ENCODE measurements at regions not wholly inside any gene's neighbourhood (a gene's known extent, or its start where the extent isn't known, plus 50 kb on each side); places are given as distances from the start of the nearest gene placed in this dataset.
"Not testable (repeated sequence)": the region's sequence is repeated elsewhere in the genome, so short reads cannot be mapped to it uniquely, and the experiment has no call there.

DNA sequence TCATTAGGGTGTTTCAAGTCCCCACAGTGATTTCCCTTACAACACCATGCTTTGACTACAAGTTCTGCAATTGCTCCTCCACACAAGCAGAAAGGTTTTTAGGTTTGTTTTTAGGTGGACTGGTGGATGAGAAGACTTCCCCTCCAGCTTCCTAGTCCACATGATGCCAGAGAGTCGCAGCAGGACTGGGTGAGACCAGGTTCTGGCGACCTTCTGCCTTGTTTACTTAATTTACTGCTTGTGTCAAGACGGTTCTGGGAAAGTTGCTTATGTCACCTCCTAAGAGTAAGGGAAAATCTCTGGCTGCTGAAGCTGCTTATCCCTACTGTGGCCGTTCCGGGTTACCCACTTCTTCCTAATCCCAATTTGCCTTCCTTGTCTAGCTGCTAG, 76.4 kb downstream of the GLUL start:
- H3K27ac ChIP-seq (ENCODE audit: low read depth in 1 of 2, low read length in 1 of 2) = no peak overlapping the region
- TF ChIP-seq, protein P1, sequence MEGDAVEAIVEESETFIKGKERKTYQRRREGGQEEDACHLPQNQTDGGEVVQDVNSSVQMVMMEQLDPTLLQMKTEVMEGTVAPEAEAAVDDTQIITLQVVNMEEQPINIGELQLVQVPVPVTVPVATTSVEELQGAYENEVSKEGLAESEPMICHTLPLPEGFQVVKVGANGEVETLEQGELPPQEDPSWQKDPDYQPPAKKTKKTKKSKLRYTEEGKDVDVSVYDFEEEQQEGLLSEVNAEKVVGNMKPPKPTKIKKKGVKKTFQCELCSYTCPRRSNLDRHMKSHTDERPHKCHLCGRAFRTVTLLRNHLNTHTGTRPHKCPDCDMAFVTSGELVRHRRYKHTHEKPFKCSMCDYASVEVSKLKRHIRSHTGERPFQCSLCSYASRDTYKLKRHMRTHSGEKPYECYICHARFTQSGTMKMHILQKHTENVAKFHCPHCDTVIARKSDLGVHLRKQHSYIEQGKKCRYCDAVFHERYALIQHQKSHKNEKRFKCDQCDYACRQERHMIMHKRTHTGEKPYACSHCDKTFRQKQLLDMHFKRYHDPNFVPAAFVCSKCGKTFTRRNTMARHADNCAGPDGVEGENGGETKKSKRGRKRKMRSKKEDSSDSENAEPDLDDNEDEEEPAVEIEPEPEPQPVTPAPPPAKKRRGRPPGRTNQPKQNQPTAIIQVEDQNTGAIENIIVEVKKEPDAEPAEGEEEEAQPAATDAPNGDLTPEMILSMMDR (IDR thresholded peaks at IDR 0.05; ENCODE audit: control extremely low read depth, extremely low read depth) = no peak
- H3K4me1 ChIP-seq (ENCODE audit: control insufficient read depth in 5 of 5, insufficient read depth in 5 of 5, low read length in 5 of 5) = no peaks in the 10 kb centered on the region
- ATAC-seq (ENCODE audit: insufficient read depth, low FRiP score) (no peak), DNase-seq (no peak)
- no peaks in the 10 kb centered on the region for H3K9me3 ChIP-seq (ENCODE audit: control insufficient read depth in 4 of 4, insufficient read depth in 3 of 4, low read length in 3 of 4)
- H3K9ac ChIP-seq (ENCODE audit: insufficient read depth in 1 of 2, low read length in 2 of 2) = no peak overlapping the region
- 62 to 73% methylated on average over 5 of the region's 5 CpGs for WGBS, 2 donors
- no peak overlapping the region for H3K4me3 ChIP-seq
- no peaks in the 10 kb centered on the region for H3K27me3 ChIP-seq (ENCODE audit: control insufficient read depth in 3 of 3, insufficient read depth in 3 of 3, low read length in 2 of 3)
- H3K36me3 ChIP-seq (ENCODE audit: control insufficient read depth in 4 of 4, insufficient read depth in 4 of 4, low read length in 4 of 4) = no peaks in the 10 kb centered on the region

DNA sequence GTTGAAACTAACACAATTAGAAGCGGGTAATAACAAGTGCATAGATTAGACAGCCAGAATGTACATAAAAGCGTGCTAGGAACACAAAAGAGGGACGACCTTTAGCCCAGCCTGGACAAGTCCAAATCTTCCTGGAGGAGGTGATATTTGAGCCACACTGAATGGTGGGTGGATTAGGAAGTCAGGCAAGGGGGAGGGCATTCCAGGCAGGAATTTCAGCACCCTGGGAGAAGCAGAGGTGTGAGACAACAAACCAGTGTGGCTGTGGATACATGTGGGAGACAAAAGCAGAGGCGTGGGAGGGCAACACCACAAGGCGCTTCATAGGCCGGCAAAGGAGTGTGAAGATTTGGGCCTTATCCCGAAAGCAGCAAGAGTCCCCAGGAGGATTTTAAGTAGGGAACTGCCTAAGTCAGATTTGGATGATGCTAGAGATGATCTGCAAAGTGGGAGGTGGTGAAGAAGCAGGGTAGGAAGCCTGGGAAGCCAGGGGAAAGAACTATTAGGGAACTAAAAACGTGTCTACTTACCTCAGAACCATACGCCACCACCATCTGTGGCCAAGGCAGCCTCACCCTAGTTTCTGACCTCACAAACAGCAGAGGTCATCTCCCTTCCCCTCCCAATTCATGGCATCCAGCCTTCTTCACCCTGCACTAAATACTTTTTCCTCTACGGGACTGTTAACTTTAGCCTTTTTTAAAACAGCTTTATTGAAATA, 81.8 kb downstream of the GLUL start:
- Histone ChIP-seq H3K36me3 (ENCODE audit: control insufficient read depth in 4 of 4, insufficient read depth in 4 of 4, low read length in 4 of 4) (no peaks in the 10 kb centered on the region), H3K27ac (ENCODE audit: low read depth in 1 of 2, low read length in 1 of 2) (peak overlapping the region in 1 of 2 donors; percentile 27), H3K9me3 (ENCODE audit: control insufficient read depth in 4 of 4, insufficient read depth in 3 of 4, low read length in 3 of 4) (no peaks in the 10 kb centered on the region), H3K4me3 (no peak overlapping the region), H3K9ac (ENCODE audit: insufficient read depth in 1 of 2, low read length in 2 of 2) (no peak overlapping the region), H3K4me1 (ENCODE audit: control insufficient read depth in 5 of 5, insufficient read depth in 5 of 5, low read length in 5 of 5) (peaks cover 0 to 3% (median 0%) of the 10 kb centered on the region in 5 donors), H3K27me3 (ENCODE audit: control insufficient read depth in 3 of 3, insufficient read depth in 3 of 3, low read length in 2 of 3) (no peaks in the 10 kb centered on the region)
- ATAC-seq (ENCODE audit: insufficient read depth, low FRiP score) (no peak), DNase-seq (no peak)
- TF ChIP-seq, protein P1 (IDR thresholded peaks at IDR 0.05; ENCODE audit: control extremely low read depth, extremely low read depth) = no peak
- WGBS, 2 donors = 82 to 88% methylated on average over 10 of the region's 10 CpGs

DNA sequence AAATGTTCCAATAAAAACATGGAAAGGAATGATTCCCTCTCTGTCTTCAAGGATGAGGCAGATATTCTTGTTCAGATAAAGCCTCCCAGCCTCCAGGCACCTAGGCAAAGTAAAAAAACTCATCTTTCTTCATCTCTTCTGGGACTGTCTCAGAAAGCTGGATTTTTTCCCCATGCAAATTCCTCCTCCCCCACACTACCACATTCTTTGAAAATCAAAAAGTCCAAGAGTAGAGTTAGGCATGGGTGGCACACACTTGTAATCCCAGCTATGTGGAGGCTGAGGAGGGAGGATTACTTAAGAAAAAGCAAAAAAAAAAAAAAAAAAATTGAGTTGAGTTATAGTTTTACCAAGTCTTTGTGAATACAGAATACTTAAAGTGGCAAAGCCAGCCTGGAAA, 82.8 kb downstream of the GLUL start:
- Histone ChIP-seq H3K9me3 (ENCODE audit: control insufficient read depth in 4 of 4, insufficient read depth in 3 of 4, low read length in 3 of 4) (no peaks in the 10 kb centered on the region), H3K4me1 (ENCODE audit: control insufficient read depth in 5 of 5, insufficient read depth in 5 of 5, low read length in 5 of 5) (peaks cover 0 to 11% (median 0%) of the 10 kb centered on the region in 5 donors), H3K27me3 (ENCODE audit: control insufficient read depth in 3 of 3, insufficient read depth in 3 of 3, low read length in 2 of 3) (no peaks in the 10 kb centered on the region), H3K9ac (ENCODE audit: insufficient read depth in 1 of 2, low read length in 2 of 2) (no peak overlapping the region), H3K4me3 (no peak overlapping the region), H3K36me3 (ENCODE audit: control insufficient read depth in 4 of 4, insufficient read depth in 4 of 4, low read length in 4 of 4) (no peaks in the 10 kb centered on the region), H3K27ac (ENCODE audit: low read depth in 1 of 2, low read length in 1 of 2) (no peak overlapping the region)
- DNase-seq (no peak), ATAC-seq (ENCODE audit: insufficient read depth, low FRiP score) (no peak)
- TF ChIP-seq, protein P1 (IDR thresholded peaks at IDR 0.05; ENCODE audit: control extremely low read depth, extremely low read depth) = no peak

DNA sequence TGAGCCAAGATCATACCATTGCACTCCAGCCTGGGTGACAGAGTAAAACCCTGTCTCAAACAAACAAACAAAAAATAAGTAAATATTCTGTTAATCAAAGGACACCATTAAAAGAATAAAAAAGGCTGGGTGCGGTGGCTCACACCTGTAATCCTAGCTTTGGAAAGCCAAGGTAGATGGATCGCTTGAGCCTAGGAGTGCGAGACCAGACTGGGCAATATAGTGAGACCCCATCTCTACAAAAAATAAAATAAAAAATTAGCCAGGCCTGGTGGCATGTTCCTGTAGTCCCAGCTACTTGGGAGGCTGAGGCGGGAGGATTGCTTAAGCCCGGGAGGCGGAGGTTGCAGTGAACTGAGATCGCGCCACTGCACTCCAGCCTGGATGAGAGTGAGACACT, 84.1 kb downstream of the GLUL start:
- 97 to 98% methylated on average over 8 of the region's 8 CpGs for WGBS, 2 donors
- ATAC-seq (ENCODE audit: insufficient read depth, low FRiP score); H3K9me3 ChIP-seq (ENCODE audit: control insufficient read depth in 4 of 4, insufficient read depth in 3 of 4, low read length in 3 of 4); H3K27ac ChIP-seq (ENCODE audit: low read depth in 1 of 2, low read length in 1 of 2); H3K9ac ChIP-seq (ENCODE audit: insufficient read depth in 1 of 2, low read length in 2 of 2); H3K27me3 ChIP-seq (ENCODE audit: control insufficient read depth in 3 of 3, insufficient read depth in 3 of 3, low read length in 2 of 3); H3K36me3 ChIP-seq (ENCODE audit: control insufficient read depth in 4 of 4, insufficient read depth in 4 of 4, low read length in 4 of 4); DNase-seq; H3K4me3 ChIP-seq: not testable (repeated sequence)
- H3K4me1 ChIP-seq (ENCODE audit: control insufficient read depth in 5 of 5, insufficient read depth in 5 of 5, low read length in 5 of 5) = peaks cover 0 to 12% (median 0%) of the 10 kb centered on the region in 5 donors

Data from lung (tissue), 11 donors.